ENCODE measurements at regions not wholly inside any gene's neighbourhood (a gene's known extent, or its start where the extent isn't known, plus 50 kb on each side); places are given as distances from the start of the nearest gene placed in this dataset.

DNA sequence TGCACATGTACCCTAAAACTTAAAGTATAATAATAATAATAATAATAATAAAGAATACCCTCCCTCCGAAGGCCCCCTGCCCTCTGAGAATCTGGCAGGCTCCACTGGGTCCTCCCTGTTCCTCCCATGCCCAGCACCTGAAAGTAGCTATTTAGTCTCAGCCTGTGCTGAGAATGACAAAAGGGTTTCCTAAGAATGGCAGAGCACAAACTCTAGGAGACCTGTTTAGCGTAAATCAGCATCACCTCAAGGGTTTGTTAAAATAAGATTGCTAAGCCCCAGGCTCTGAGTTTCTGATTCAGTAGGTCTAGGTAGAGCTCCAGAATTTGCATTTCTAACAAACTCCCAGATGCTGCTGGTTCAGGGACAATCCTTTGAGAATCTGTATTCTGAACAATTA, 606.8 kb upstream of the CDH11 start:
- DNase-seq (ENCODE audit: low read depth), result no peak
- H3K4me3 ChIP-seq (ENCODE audit: low read depth, low read length), result no peak overlapping the region

DNA sequence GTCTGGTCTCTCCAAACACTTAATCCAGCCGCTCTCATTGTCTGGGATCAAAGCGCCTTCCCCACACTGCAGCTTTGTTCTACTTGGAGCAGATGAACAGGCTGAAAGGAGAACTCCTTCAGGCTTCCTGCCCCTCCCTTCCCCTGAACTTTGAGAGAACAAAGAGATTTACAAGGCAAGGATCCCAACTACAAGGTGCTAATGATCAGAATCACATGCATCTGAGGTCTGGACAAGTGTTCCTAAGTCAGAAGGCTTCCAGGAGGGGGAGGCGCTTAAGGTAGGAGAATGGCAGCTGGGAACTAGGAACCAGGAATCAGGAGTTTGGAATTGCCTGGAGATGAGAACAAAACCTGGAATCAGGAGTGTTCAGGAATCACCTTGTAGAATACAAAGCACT, 606.3 kb upstream of the CDH11 start:
- H3K4me3 ChIP-seq (ENCODE audit: low read depth, low read length), result no peak overlapping the region
- DNase-seq (ENCODE audit: low read depth), result no peak
- TF ChIP-seq, protein P1, sequence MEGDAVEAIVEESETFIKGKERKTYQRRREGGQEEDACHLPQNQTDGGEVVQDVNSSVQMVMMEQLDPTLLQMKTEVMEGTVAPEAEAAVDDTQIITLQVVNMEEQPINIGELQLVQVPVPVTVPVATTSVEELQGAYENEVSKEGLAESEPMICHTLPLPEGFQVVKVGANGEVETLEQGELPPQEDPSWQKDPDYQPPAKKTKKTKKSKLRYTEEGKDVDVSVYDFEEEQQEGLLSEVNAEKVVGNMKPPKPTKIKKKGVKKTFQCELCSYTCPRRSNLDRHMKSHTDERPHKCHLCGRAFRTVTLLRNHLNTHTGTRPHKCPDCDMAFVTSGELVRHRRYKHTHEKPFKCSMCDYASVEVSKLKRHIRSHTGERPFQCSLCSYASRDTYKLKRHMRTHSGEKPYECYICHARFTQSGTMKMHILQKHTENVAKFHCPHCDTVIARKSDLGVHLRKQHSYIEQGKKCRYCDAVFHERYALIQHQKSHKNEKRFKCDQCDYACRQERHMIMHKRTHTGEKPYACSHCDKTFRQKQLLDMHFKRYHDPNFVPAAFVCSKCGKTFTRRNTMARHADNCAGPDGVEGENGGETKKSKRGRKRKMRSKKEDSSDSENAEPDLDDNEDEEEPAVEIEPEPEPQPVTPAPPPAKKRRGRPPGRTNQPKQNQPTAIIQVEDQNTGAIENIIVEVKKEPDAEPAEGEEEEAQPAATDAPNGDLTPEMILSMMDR (IDR thresholded peaks at IDR 0.05; ENCODE audit: insufficient read depth, low read depth, low read length), result no peak

More for the DNA sequence above, 606.8 kb upstream of the CDH11 start:
- TF ChIP-seq, protein P1 (IDR thresholded peaks at IDR 0.05; ENCODE audit: insufficient read depth, low read depth, low read length), result no peak

DNA sequence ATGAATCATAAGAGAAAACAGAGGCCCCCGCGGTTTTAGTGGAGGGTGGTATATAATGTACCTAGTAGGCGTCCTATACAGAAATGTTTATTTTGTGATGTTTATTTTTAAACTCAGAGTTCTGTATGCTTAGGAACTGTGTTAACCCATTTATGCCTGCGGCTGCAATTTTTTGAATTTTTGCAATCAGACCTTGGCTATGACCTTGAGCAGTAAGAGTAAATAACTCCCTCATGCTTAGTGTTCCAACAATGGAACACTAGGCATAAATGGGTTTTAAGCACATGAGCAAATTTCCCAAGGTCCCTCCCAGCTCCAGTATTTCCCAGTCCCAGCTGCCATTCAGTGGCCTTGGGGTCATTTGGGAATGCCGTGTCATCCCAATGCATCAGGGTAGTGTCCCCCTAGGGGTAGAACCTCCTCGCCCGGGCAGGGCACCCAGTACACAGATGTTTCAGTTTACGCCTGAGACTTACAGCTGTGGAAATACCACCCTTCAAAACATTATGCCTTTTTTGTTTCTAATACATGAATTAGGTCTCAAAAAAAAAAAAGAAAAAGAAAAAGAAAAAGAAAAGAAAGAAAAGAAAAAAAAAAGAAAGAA, 605.8 kb upstream of the CDH11 start:
- TF ChIP-seq, protein P1 (IDR thresholded peaks at IDR 0.05; ENCODE audit: insufficient read depth, low read depth, low read length), result no peak
- H3K4me3 ChIP-seq (ENCODE audit: low read depth, low read length), result no peak overlapping the region
- no peak for DNase-seq (ENCODE audit: low read depth)

DNA sequence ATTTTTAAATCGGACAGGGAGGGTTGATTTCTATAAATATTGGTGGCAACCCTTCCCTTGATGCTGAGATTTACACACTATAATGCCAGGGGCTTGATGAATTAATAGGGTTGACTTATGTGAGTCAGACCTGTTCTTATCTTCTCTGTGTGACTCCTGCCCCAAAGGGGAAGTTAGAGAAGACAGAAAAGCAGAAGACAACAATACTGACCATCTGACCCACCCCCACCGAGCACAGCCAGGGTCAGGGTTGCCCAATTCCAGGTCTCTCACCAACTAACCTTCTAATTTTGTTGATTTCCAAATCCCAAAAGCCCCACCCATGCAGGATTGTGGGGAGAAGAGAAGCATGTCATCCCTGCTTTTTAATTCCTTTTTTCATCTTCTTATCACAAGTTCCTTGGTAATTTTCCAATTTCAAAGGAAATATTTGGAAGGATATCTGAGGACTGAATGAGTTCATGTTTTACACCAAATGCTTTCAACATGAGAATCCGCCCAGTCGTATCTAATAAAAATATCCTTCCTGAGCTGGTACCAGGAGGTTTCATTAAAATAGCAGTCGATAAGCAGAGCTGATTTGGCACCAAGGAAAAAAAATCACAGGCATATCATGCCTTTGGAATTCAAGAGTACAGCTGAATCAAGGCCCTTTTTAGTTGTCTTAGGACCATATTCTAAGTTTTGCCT, 603.4 kb upstream of the CDH11 start:
- H3K4me3 ChIP-seq (ENCODE audit: low read depth, low read length), result no peak overlapping the region
- TF ChIP-seq, protein P1 (IDR thresholded peaks at IDR 0.05; ENCODE audit: insufficient read depth, low read depth, low read length), result no peak
- peak; percentile 33 for DNase-seq (ENCODE audit: low read depth)

DNA sequence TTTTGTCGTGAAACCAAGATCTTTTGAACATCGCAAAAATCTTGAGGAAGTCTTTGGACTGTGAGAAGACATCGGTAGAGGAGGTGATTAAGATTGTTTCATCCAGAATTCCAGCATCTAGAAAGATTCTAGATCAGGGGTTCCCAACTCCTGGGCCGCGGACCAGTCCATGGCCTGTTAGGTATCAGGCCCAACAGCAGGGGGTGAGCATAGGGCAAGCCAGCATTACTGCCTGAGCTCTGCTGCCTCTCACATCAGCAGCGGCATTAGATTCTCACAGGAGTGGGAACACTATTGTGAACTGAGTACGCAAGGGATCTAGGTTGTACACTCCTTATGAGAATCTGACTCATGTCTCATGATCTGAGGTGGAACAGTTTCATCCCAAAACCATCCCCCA, 600.6 kb upstream of the CDH11 start:
- H3K4me3 ChIP-seq (ENCODE audit: low read depth, low read length), result no peak overlapping the region
- TF ChIP-seq, protein P1 (IDR thresholded peaks at IDR 0.05; ENCODE audit: insufficient read depth, low read depth, low read length), result no peak
- DNase-seq (ENCODE audit: low read depth), result no peak

DNA sequence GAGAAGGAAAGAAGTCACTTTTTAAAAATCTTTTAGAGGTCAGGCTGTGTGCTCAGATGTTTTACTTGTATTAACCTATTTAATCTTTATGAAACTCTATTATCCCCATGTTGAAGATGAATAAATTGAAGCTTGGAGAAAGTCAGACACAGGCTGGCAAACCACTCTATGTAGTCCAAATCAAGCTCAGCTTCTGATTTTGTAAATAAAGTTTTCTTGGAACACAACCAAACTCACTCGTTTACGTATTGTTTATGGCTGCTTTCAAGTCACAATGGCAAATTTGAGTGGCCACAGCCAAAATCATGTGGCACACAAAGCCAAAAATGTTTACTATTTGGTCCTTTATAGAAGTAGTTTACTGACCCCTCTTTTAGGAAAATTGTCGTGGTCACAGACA, 596.0 kb upstream of the CDH11 start:
- DNase-seq (ENCODE audit: low read depth), result no peak
- TF ChIP-seq, protein P1 (IDR thresholded peaks at IDR 0.05; ENCODE audit: insufficient read depth, low read depth, low read length), result no peak
- no peak overlapping the region for H3K4me3 ChIP-seq (ENCODE audit: low read depth, low read length)

Data from fibroblast of villous mesenchyme (primary cell).